WTC11 (cell line): ENCODE measurements at regions not wholly inside any gene's neighbourhood (a gene's known extent, or its start where the extent isn't known, plus 50 kb on each side); places are given as distances from the start of the nearest gene placed in this dataset.

Experiments
- ATAC-seq: fragments of 200-7000 bp; cut with Tn5 transposase; 2 replicates; pipeline ENCODE4 v1.10.0; 2021; ENCODE audit warnings: mild to moderate bottlenecking, moderate library complexity
- CTCF ChIA-PET: fragments of 300-600 bp; sonication (Branson Sonifier 250); formaldehyde crosslinking; loops from one replicate; lab custom pipeline; 2021; ENCODE audit warnings: antibody characterized with exemption; lab: Charles Lee
- POLR2A ChIA-PET: fragments of 350-600 bp; sonication (Branson Sonifier 250); formaldehyde crosslinking; loops from one replicate; lab custom pipeline; 2021; ENCODE audit warnings: antibody characterized with exemption; lab: Charles Lee
- DNase-seq: peaks from one replicate; pipeline ENCODE4 v3.0.0; 2021; ENCODE audit warnings: low spot score
- H3K27ac Mint-ChIP-seq: 2 replicates; pipeline ENCODE4 v1.8.0; 2021; ENCODE audit warnings: mixed read lengths
- H3K27me3 Mint-ChIP-seq: 2 replicates; pipeline ENCODE4 v1.8.0; 2021; ENCODE audit warnings: low read depth, mild to moderate bottlenecking, moderate library complexity, mixed read lengths
- H3K36me3 Mint-ChIP-seq: 2 replicates; pipeline ENCODE4 v1.8.0; 2021; ENCODE audit warnings: mixed read lengths
- H3K4me1 Mint-ChIP-seq: 2 replicates; pipeline ENCODE4 v1.8.0; 2022; ENCODE audit warnings: mixed read lengths
- H3K4me3 Mint-ChIP-seq: 2 replicates; pipeline ENCODE4 v1.8.0; 2021; ENCODE audit warnings: mild to moderate bottlenecking, moderate library complexity, mixed read lengths
- H3K9me3 Mint-ChIP-seq: 2 replicates; pipeline ENCODE4 v1.8.0; 2021; ENCODE audit warnings: mixed read lengths
- CREM ChIP-seq: sonication (generic); formaldehyde crosslinking; IDR thresholded peaks from 2 replicates; pipeline ENCODE4 v1.8.1; 2022; ENCODE audit warnings: mild to moderate bottlenecking, missing genetic modification reagents, moderate library complexity
- EMX1 ChIP-seq: fragments of 250-450 bp; sonication (Bioruptor Pico); IDR thresholded peaks from 2 replicates; pipeline ENCODE4 v1.8.0; 2021; ENCODE audit warnings: mild to moderate bottlenecking
- FOXP1 ChIP-seq: sonication (generic); formaldehyde crosslinking; IDR thresholded peaks from 2 replicates; pipeline ENCODE4 v1.8.0; 2022; ENCODE audit warnings: missing genetic modification reagents, mild to moderate bottlenecking, moderate library complexity, borderline replicate concordance
- GRHL2 ChIP-seq: fragments of 250-450 bp; sonication (Bioruptor Pico); IDR thresholded peaks from 2 replicates; pipeline ENCODE4 v1.8.0; 2022; ENCODE audit warnings: mild to moderate bottlenecking, moderate library complexity; ENCODE audit not compliant: insufficient replicate concordance, severe bottlenecking
- KAT7 ChIP-seq: sonication (generic); formaldehyde crosslinking; IDR thresholded peaks from 2 replicates; pipeline ENCODE4 v1.8.1; 2023; ENCODE audit warnings: missing genetic modification reagents, mild to moderate bottlenecking, borderline replicate concordance
- MYBL2 ChIP-seq: sonication (generic); formaldehyde crosslinking; IDR thresholded peaks from 2 replicates; pipeline ENCODE4 v1.8.1; 2023; ENCODE audit warnings: mild to moderate bottlenecking, moderate library complexity, missing genetic modification reagents
- NFATC4 ChIP-seq: fragments of 250-450 bp; sonication (Bioruptor Pico); IDR thresholded peaks from 2 replicates; pipeline ENCODE4 v1.9.0; 2021; ENCODE audit warnings: mild to moderate bottlenecking
- NFE2L1 ChIP-seq: sonication (generic); formaldehyde crosslinking; IDR thresholded peaks from 2 replicates; pipeline ENCODE4 v1.8.1; 2023; ENCODE audit warnings: missing genetic modification reagents
- NR1H2 ChIP-seq: sonication (generic); formaldehyde crosslinking; IDR thresholded peaks from 2 replicates; pipeline ENCODE4 v1.9.0; 2021; ENCODE audit warnings: mild to moderate bottlenecking, moderate library complexity, missing genetic modification reagents
- NR2C2 ChIP-seq: sonication (generic); formaldehyde crosslinking; IDR thresholded peaks from 2 replicates; pipeline ENCODE4 v1.8.0; 2022; ENCODE audit warnings: mild to moderate bottlenecking, missing genetic modification reagents
- ZNF396 ChIP-seq: fragments of 250-450 bp; sonication (Bioruptor Pico); IDR thresholded peaks from 2 replicates; pipeline ENCODE4 v1.8.0; 2021; ENCODE audit warnings: mild to moderate bottlenecking, moderate library complexity, borderline replicate concordance
- TF ChIP-seq, protein P1 (sequence below): sonication (generic); formaldehyde crosslinking; IDR thresholded peaks from 2 replicates; pipeline ENCODE4 v1.8.1; 2022; ENCODE audit warnings: mild to moderate bottlenecking, moderate library complexity, missing genetic modification reagents
- TF ChIP-seq, protein P2 (sequence below): sonication (generic); formaldehyde crosslinking; IDR thresholded peaks from 2 replicates; pipeline ENCODE4 v1.8.1; 2023; ENCODE audit warnings: mild to moderate bottlenecking, missing genetic modification reagents, moderate library complexity
- TF ChIP-seq, protein P3 (sequence below): sonication (generic); formaldehyde crosslinking; IDR thresholded peaks from 2 replicates; pipeline ENCODE4 v1.8.1; 2022; ENCODE audit warnings: mild to moderate bottlenecking, missing genetic modification reagents, moderate library complexity, borderline replicate concordance
- TF ChIP-seq, protein P4 (sequence below): fragments of 250-450 bp; sonication (Bioruptor Pico); IDR thresholded peaks from 2 replicates; pipeline ENCODE4 v2.1.2; 2022; ENCODE audit warnings: mild to moderate bottlenecking, moderate library complexity
- TF ChIP-seq, protein P5 (sequence below): fragments of 200-600 bp; IDR thresholded peaks from 2 replicates; pipeline ENCODE4 v1.8.0; 2022; ENCODE audit warnings: antibody characterized with exemption
- TF ChIP-seq, protein P6 (sequence below): sonication (generic); formaldehyde crosslinking; IDR thresholded peaks from 2 replicates; pipeline ENCODE4 v1.8.1; 2023; ENCODE audit warnings: mild to moderate bottlenecking, missing genetic modification reagents
- TF ChIP-seq, protein P7 (sequence below): fragments of 250-450 bp; sonication (Bioruptor Pico); IDR thresholded peaks from 2 replicates; pipeline ENCODE4 v1.9.0; 2021; ENCODE audit warnings: mild to moderate bottlenecking, borderline replicate concordance

DNA sequence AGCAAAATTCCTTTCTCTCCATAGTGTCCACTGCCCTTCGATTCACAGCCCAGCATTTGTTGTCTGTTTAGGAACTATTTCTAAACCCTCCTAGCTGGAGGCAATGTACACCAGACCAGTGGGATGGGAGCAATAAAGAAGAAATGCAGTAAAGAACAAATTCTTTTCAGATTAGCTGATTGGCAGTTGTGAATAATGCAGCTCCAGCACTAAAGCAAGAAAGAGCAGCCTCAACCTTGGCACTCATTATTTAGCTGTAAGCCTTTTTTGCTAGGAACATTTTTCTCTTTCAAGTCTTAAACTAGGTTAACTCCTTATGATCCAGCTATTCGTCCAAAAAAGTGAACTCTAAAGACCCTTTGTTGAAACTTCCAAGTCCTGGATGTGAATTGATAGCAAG is 580.5 kb upstream of the STXBP6 start (continued):
- TF ChIP-seq, protein P1, sequence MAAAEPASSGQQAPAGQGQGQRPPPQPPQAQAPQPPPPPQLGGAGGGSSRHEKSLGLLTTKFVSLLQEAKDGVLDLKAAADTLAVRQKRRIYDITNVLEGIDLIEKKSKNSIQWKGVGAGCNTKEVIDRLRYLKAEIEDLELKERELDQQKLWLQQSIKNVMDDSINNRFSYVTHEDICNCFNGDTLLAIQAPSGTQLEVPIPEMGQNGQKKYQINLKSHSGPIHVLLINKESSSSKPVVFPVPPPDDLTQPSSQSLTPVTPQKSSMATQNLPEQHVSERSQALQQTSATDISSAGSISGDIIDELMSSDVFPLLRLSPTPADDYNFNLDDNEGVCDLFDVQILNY, result no peak
- TF ChIP-seq KAT7, result no peak
- TF ChIP-seq, all 79 proteins: peak for 0

DNA sequence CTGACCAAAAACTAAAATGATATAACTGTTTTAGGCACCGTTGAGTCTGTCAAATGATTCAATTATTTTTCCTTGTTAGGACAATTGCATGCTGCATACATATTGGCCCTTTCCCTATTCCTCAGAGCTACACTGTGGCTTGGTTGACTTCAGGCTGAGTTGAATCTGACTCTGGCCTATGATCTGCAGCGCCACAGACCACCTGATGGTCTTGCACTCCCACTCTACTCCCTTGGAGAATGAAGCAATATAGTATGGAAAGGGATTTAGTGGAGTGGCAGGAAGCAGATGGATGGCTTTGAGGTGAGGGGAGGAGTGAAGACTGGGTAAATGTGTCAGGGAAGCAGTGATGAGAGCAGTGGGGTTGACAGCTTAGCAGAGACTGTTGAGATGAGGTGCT is 579.0 kb upstream of the STXBP6 start:
- H3K36me3 Mint-ChIP-seq, result no peaks in the 10 kb centered on the region
- TF ChIP-seq EMX1 (CRISPR knock-in tag) (no peak), ZNF396 (CRISPR knock-in tag) (no peak), MYBL2 (CRISPR knock-in tag) (no peak)
- TF ChIP-seq, protein P2, sequence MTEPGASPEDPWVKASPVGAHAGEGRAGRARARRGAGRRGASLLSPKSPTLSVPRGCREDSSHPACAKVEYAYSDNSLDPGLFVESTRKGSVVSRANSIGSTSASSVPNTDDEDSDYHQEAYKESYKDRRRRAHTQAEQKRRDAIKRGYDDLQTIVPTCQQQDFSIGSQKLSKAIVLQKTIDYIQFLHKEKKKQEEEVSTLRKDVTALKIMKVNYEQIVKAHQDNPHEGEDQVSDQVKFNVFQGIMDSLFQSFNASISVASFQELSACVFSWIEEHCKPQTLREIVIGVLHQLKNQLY, result no peak
- TF ChIP-seq, protein P1, result no peak
- ATAC-seq (no peak), DNase-seq (no peak)
- ChIA-PET POLR2A (no interaction called here), CTCF (no interaction called here)
- peaks cover 8% of the 10 kb centered on the region for H3K9me3 Mint-ChIP-seq
- no peak overlapping the region for H3K27ac Mint-ChIP-seq
- no peak overlapping the region for H3K4me3 Mint-ChIP-seq
- no peaks in the 10 kb centered on the region for H3K27me3 Mint-ChIP-seq
- H3K4me1 Mint-ChIP-seq, result 0 out of 2 replicates have a peak, but pooled peaks cover 3% of the 10 kb centered on the region

DNA sequence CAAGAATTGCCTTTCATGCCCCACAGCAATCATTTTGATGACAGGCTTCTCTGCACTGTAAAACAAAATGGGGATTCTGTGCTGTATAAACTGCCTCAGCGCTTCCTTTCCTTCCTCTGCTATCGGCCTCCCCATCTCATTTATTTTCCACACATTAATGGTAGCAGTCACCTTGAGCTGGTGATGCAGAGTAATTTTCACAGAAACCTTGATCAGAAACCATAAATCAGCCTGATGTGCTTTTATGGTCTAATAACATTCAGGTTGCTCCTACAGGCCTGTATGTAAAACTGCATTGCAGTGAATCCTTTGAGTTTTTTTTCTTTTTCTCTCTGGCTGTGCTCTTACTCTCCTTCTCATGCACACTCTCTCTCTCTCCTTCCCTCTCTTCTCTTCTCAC is 578.4 kb upstream of the STXBP6 start:
- ChIA-PET POLR2A (no interaction called here), CTCF (no interaction called here)
- ATAC-seq (no peak), DNase-seq (no peak)
- Mint-ChIP-seq H3K27me3 (no peaks in the 10 kb centered on the region), H3K36me3 (no peaks in the 10 kb centered on the region), H3K27ac (no peak overlapping the region), H3K4me3 (no peak overlapping the region), H3K4me1 (0 out of 2 replicates have a peak, but pooled peaks cover 3% of the 10 kb centered on the region), H3K9me3 (peaks cover 8% of the 10 kb centered on the region)
- TF ChIP-seq, protein P3, sequence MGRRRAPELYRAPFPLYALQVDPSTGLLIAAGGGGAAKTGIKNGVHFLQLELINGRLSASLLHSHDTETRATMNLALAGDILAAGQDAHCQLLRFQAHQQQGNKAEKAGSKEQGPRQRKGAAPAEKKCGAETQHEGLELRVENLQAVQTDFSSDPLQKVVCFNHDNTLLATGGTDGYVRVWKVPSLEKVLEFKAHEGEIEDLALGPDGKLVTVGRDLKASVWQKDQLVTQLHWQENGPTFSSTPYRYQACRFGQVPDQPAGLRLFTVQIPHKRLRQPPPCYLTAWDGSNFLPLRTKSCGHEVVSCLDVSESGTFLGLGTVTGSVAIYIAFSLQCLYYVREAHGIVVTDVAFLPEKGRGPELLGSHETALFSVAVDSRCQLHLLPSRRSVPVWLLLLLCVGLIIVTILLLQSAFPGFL (CRISPR knock-in tag), result no peak
- TF ChIP-seq, protein P4, sequence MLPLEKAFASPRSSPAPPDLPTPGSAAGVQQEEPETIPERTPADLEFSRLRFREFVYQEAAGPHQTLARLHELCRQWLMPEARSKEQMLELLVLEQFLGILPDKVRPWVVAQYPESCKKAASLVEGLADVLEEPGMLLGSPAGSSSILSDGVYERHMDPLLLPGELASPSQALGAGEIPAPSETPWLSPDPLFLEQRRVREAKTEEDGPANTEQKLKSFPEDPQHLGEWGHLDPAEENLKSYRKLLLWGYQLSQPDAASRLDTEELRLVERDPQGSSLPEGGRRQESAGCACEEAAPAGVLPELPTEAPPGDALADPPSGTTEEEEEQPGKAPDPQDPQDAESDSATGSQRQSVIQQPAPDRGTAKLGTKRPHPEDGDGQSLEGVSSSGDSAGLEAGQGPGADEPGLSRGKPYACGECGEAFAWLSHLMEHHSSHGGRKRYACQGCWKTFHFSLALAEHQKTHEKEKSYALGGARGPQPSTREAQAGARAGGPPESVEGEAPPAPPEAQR (CRISPR knock-in tag), result no peak
- TF ChIP-seq FOXP1 (CRISPR knock-in tag), result no peak
- TF ChIP-seq MYBL2 (CRISPR knock-in tag), result no peak
- TF ChIP-seq, protein P5, sequence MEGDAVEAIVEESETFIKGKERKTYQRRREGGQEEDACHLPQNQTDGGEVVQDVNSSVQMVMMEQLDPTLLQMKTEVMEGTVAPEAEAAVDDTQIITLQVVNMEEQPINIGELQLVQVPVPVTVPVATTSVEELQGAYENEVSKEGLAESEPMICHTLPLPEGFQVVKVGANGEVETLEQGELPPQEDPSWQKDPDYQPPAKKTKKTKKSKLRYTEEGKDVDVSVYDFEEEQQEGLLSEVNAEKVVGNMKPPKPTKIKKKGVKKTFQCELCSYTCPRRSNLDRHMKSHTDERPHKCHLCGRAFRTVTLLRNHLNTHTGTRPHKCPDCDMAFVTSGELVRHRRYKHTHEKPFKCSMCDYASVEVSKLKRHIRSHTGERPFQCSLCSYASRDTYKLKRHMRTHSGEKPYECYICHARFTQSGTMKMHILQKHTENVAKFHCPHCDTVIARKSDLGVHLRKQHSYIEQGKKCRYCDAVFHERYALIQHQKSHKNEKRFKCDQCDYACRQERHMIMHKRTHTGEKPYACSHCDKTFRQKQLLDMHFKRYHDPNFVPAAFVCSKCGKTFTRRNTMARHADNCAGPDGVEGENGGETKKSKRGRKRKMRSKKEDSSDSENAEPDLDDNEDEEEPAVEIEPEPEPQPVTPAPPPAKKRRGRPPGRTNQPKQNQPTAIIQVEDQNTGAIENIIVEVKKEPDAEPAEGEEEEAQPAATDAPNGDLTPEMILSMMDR, result no peak
- no peak for TF ChIP-seq NR1H2 (CRISPR knock-in tag)
- TF ChIP-seq, protein P6, sequence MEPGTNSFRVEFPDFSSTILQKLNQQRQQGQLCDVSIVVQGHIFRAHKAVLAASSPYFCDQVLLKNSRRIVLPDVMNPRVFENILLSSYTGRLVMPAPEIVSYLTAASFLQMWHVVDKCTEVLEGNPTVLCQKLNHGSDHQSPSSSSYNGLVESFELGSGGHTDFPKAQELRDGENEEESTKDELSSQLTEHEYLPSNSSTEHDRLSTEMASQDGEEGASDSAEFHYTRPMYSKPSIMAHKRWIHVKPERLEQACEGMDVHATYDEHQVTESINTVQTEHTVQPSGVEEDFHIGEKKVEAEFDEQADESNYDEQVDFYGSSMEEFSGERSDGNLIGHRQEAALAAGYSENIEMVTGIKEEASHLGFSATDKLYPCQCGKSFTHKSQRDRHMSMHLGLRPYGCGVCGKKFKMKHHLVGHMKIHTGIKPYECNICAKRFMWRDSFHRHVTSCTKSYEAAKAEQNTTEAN (CRISPR knock-in tag), result no peak
- no peak for TF ChIP-seq NR2C2
- no peak for TF ChIP-seq NFATC4 (CRISPR knock-in tag)
- no peak for TF ChIP-seq KAT7
- no peak for TF ChIP-seq GRHL2 (CRISPR knock-in tag)
- no peak for TF ChIP-seq EMX1 (CRISPR knock-in tag)
- TF ChIP-seq NFE2L1 (CRISPR knock-in tag), result no peak
- no peak for TF ChIP-seq CREM
- TF ChIP-seq, protein P7, sequence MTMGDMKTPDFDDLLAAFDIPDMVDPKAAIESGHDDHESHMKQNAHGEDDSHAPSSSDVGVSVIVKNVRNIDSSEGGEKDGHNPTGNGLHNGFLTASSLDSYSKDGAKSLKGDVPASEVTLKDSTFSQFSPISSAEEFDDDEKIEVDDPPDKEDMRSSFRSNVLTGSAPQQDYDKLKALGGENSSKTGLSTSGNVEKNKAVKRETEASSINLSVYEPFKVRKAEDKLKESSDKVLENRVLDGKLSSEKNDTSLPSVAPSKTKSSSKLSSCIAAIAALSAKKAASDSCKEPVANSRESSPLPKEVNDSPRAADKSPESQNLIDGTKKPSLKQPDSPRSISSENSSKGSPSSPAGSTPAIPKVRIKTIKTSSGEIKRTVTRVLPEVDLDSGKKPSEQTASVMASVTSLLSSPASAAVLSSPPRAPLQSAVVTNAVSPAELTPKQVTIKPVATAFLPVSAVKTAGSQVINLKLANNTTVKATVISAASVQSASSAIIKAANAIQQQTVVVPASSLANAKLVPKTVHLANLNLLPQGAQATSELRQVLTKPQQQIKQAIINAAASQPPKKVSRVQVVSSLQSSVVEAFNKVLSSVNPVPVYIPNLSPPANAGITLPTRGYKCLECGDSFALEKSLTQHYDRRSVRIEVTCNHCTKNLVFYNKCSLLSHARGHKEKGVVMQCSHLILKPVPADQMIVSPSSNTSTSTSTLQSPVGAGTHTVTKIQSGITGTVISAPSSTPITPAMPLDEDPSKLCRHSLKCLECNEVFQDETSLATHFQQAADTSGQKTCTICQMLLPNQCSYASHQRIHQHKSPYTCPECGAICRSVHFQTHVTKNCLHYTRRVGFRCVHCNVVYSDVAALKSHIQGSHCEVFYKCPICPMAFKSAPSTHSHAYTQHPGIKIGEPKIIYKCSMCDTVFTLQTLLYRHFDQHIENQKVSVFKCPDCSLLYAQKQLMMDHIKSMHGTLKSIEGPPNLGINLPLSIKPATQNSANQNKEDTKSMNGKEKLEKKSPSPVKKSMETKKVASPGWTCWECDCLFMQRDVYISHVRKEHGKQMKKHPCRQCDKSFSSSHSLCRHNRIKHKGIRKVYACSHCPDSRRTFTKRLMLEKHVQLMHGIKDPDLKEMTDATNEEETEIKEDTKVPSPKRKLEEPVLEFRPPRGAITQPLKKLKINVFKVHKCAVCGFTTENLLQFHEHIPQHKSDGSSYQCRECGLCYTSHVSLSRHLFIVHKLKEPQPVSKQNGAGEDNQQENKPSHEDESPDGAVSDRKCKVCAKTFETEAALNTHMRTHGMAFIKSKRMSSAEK (CRISPR knock-in tag), result no peak
